ENCODE measurements at regions not wholly inside any gene's neighbourhood (a gene's known extent, or its start where the extent isn't known, plus 50 kb on each side); places are given as distances from the start of the nearest gene placed in this dataset.

GRCh38 chr10:83252169-83252568 lies 887.1 kb upstream of the GHITM start:
- no peak for DNase-seq (ENCODE audit: low read depth)

GRCh38 chr10:83252596-83252995 lies 886.7 kb upstream of the GHITM start:
- DNase-seq (ENCODE audit: low read depth): no peak

- DNase-seq (ENCODE audit: low read depth): no peak
These were observed 886.2 kb upstream of the GHITM start for GRCh38 chr10:83253011-83253671.

- DNase-seq (ENCODE audit: low read depth): no peak
These were observed 884.6 kb upstream of the GHITM start for GRCh38 chr10:83254698-83255097.

GRCh38 chr10:83262434-83262833 lies 876.9 kb upstream of the GHITM start:
- no peak for DNase-seq (ENCODE audit: low read depth)

GRCh38 chr10:83272666-83273434 lies 866.5 kb upstream of the GHITM start:
- DNase-seq (ENCODE audit: low read depth): no peak

- DNase-seq (ENCODE audit: low read depth): no peak
These were observed 865.2 kb upstream of the GHITM start for GRCh38 chr10:83274088-83274487.

- DNase-seq (ENCODE audit: low read depth): no peak
These were observed 862.3 kb upstream of the GHITM start for GRCh38 chr10:83276971-83277370.

- no peak for DNase-seq (ENCODE audit: low read depth)
These were observed 856.2 kb upstream of the GHITM start for GRCh38 chr10:83283151-83283550.

- DNase-seq (ENCODE audit: low read depth): no peak
These were observed 851.9 kb upstream of the GHITM start for GRCh38 chr10:83287374-83287773.

GRCh38 chr10:83289373-83289772 lies 849.9 kb upstream of the GHITM start:
- DNase-seq (ENCODE audit: low read depth): no peak

GRCh38 chr10:83289948-83290347 lies 849.4 kb upstream of the GHITM start:
- DNase-seq (ENCODE audit: low read depth): no peak

GRCh38 chr10:83301732-83302131 lies 837.6 kb upstream of the GHITM start:
- no peak for DNase-seq (ENCODE audit: low read depth)

GRCh38 chr10:83302623-83303022 lies 836.7 kb upstream of the GHITM start:
- DNase-seq (ENCODE audit: low read depth): no peak

GRCh38 chr10:83310688-83311087 lies 828.6 kb upstream of the GHITM start:
- DNase-seq (ENCODE audit: low read depth): no peak

GRCh38 chr10:83312570-83312969 lies 826.7 kb upstream of the GHITM start:
- DNase-seq (ENCODE audit: low read depth): no peak

GRCh38 chr10:83332690-83333089 lies 806.6 kb upstream of the GHITM start:
- DNase-seq (ENCODE audit: low read depth): no peak

GRCh38 chr10:83333566-83333965 lies 805.7 kb upstream of the GHITM start:
- DNase-seq (ENCODE audit: low read depth): no peak

GRCh38 chr10:83343676-83344075 lies 795.6 kb upstream of the GHITM start:
- no peak for DNase-seq (ENCODE audit: low read depth)

- DNase-seq (ENCODE audit: low read depth): no peak
These were observed 792.9 kb upstream of the GHITM start for GRCh38 chr10:83346266-83346910.

GRCh38 chr10:83352588-83352987 lies 786.7 kb upstream of the GHITM start:
- no peak for DNase-seq (ENCODE audit: low read depth)

GRCh38 chr10:83354456-83354855 lies 784.9 kb upstream of the GHITM start:
- no peak for DNase-seq (ENCODE audit: low read depth)

- DNase-seq (ENCODE audit: low read depth): no peak
These were observed 782.3 kb upstream of the GHITM start for GRCh38 chr10:83357004-83357403.
